Naive B cell (primary cell): ENCODE measurements at regions not wholly inside any gene's neighbourhood (a gene's known extent, or its start where the extent isn't known, plus 50 kb on each side); places are given as distances from the start of the nearest gene placed in this dataset.
"Not testable (repeated sequence)": the region's sequence is repeated elsewhere in the genome, so short reads cannot be mapped to it uniquely, and the experiment has no call there.

ENCODE experiments used
- ATAC-seq, 2 donors: fragments of 150-1000 bp; cut with Tn5 transposase; 2 replicates each; pipeline ENCODE4 v1.10.0; 2021; ENCODE audit warnings: low read depth in 2 of 2, mild to moderate bottlenecking in 2 of 2, moderate library complexity in 2 of 2
- DNase-seq: peaks from one replicate; pipeline ENCODE4 v3.0.0; 2022
- H3K27ac Mint-ChIP-seq, 6 donors: one replicate each; pipeline ENCODE4 v1.8.0; 2020 to 2022; ENCODE audit warnings: mild to moderate bottlenecking in 6 of 6, mixed read lengths in 6 of 6, moderate library complexity in 5 of 6, inconsistent platforms in 2 of 6
- H3K27me3 Mint-ChIP-seq, 3 donors: one replicate each; pipeline ENCODE4 v1.8.0; 2021 to 2022; ENCODE audit warnings: mixed read lengths in 3 of 3, mild to moderate bottlenecking in 1 of 3
- H3K36me3 Mint-ChIP-seq, 2 donors: one replicate each; pipeline ENCODE4 v1.8.0; 2020 to 2022; ENCODE audit warnings: mixed read lengths in 2 of 2, inconsistent platforms in 1 of 2, mild to moderate bottlenecking in 1 of 2
- H3K4me1 Mint-ChIP-seq, 3 donors: one replicate each; pipeline ENCODE4 v1.8.0; 2020 to 2022; ENCODE audit warnings: mixed read lengths in 3 of 3, inconsistent platforms in 1 of 3, mild to moderate bottlenecking in 1 of 3, moderate library complexity in 1 of 3
- H3K4me3 Mint-ChIP-seq, 8 donors: one replicate each; pipeline ENCODE4 v1.8.0; 2020 to 2022; ENCODE audit warnings: mild to moderate bottlenecking in 8 of 8, mixed read lengths in 8 of 8, moderate library complexity in 8 of 8, inconsistent platforms in 2 of 8
- H3K9me3 Mint-ChIP-seq, 7 donors: one replicate each; pipeline ENCODE4 v1.8.0; 2020 to 2022; ENCODE audit warnings: mixed read lengths in 7 of 7, mild to moderate bottlenecking in 5 of 7, inconsistent platforms in 2 of 7, moderate library complexity in 1 of 7

GRCh38 chr1:224819861-224820260 lies 109.6 kb upstream of the DNAH14 start:
- Mint-ChIP-seq H3K27me3 (peaks cover 6 to 19% (median 6%) of the 10 kb centered on the region in 3 donors), H3K36me3 (peaks cover 0 to 5% of the 10 kb centered on the region in 2 donors), H3K27ac (no peak overlapping the region), H3K4me3 (no peak overlapping the region), H3K9me3 (peaks cover 7 to 50% (median 24%) of the 10 kb centered on the region in 7 donors), H3K4me1 (no peaks in the 10 kb centered on the region)
- DNase-seq = no peak
- ATAC-seq = no peak

- Mint-ChIP-seq H3K9me3 (peaks cover 7 to 50% (median 24%) of the 10 kb centered on the region in 7 donors), H3K4me1 (no peaks in the 10 kb centered on the region), H3K27ac (no peak overlapping the region), H3K4me3 (no peak overlapping the region), H3K27me3 (peaks cover 6 to 19% (median 6%) of the 10 kb centered on the region in 3 donors), H3K36me3 (peaks cover 0 to 5% of the 10 kb centered on the region in 2 donors)
- DNase-seq = no peak
- ATAC-seq = no peak
Observed at GRCh38 chr1:224820341-224820740, 109.1 kb upstream of the DNAH14 start.

- Mint-ChIP-seq H3K27me3 (peaks cover 6 to 18% (median 6%) of the 10 kb centered on the region in 3 donors), H3K9me3 (peaks cover 7 to 45% (median 24%) of the 10 kb centered on the region in 7 donors)
- not testable (repeated sequence) for H3K27ac Mint-ChIP-seq, ATAC-seq, H3K4me1 Mint-ChIP-seq, DNase-seq, H3K36me3 Mint-ChIP-seq, H3K4me3 Mint-ChIP-seq
Observed at GRCh38 chr1:224821751-224822150, 107.7 kb upstream of the DNAH14 start.

GRCh38 chr1:224825525-224826000 lies 103.9 kb upstream of the DNAH14 start:
- Mint-ChIP-seq H3K9me3 (peaks cover 5 to 37% (median 21%) of the 10 kb centered on the region in 7 donors), H3K4me1 (no peaks in the 10 kb centered on the region), H3K4me3 (no peak overlapping the region), H3K27ac (no peak overlapping the region), H3K27me3 (peaks cover 7 to 32% (median 10%) of the 10 kb centered on the region in 3 donors), H3K36me3 (no peaks in the 10 kb centered on the region)
- ATAC-seq (no peak), DNase-seq (no peak)

GRCh38 chr1:224828691-224829090 lies 100.8 kb upstream of the DNAH14 start:
- ATAC-seq (no peak), DNase-seq (no peak)
- Mint-ChIP-seq H3K4me1 (no peaks in the 10 kb centered on the region), H3K27me3 (peaks cover 9 to 33% (median 15%) of the 10 kb centered on the region in 3 donors), H3K36me3 (no peaks in the 10 kb centered on the region), H3K4me3 (no peak overlapping the region), H3K27ac (no peak overlapping the region), H3K9me3 (peaks cover 0 to 29% (median 10%) of the 10 kb centered on the region in 7 donors)

- Mint-ChIP-seq H3K27me3 (peaks cover 9 to 33% (median 15%) of the 10 kb centered on the region in 3 donors), H3K9me3 (peaks cover 2 to 20% (median 9%) of the 10 kb centered on the region in 7 donors), H3K27ac (no peak overlapping the region), H3K36me3 (no peaks in the 10 kb centered on the region), H3K4me3 (no peak overlapping the region), H3K4me1 (no peaks in the 10 kb centered on the region)
- no peak for ATAC-seq
- DNase-seq = no peak
Observed at GRCh38 chr1:224831501-224831900, 98.0 kb upstream of the DNAH14 start.

GRCh38 chr1:224839648-224840300 lies 89.7 kb upstream of the DNAH14 start:
- not testable (repeated sequence) for ATAC-seq

GRCh38 chr1:224841803-224842202 lies 87.7 kb upstream of the DNAH14 start:
- not testable (repeated sequence) for DNase-seq, ATAC-seq, H3K4me3 Mint-ChIP-seq, H3K36me3 Mint-ChIP-seq, H3K27ac Mint-ChIP-seq, H3K27me3 Mint-ChIP-seq, H3K4me1 Mint-ChIP-seq
- H3K9me3 Mint-ChIP-seq = peaks cover 0 to 17% (median 9%) of the 10 kb centered on the region in 7 donors

More at GRCh38 chr1:224839648-224840300, 89.7 kb upstream of the DNAH14 start:
- peaks cover 0 to 15% (median 5%) of the 10 kb centered on the region in 7 donors for H3K9me3 Mint-ChIP-seq
- H3K27ac Mint-ChIP-seq, H3K4me1 Mint-ChIP-seq, H3K36me3 Mint-ChIP-seq, H3K4me3 Mint-ChIP-seq, H3K27me3 Mint-ChIP-seq, DNase-seq: not testable (repeated sequence)

- H3K27me3 Mint-ChIP-seq = peaks cover 0 to 10% (median 3%) of the 10 kb centered on the region in 3 donors
- no peaks in the 10 kb centered on the region for H3K4me1 Mint-ChIP-seq
- H3K9me3 Mint-ChIP-seq = peaks cover 0 to 12% (median 8%) of the 10 kb centered on the region in 7 donors
- no peak overlapping the region for H3K27ac Mint-ChIP-seq
- ATAC-seq = no peak
- no peak for DNase-seq
- no peaks in the 10 kb centered on the region for H3K36me3 Mint-ChIP-seq
- H3K4me3 Mint-ChIP-seq = no peak overlapping the region
Observed at GRCh38 chr1:224846119-224846907, 83.2 kb upstream of the DNAH14 start.

GRCh38 chr1:224850446-224850845 lies 79.0 kb upstream of the DNAH14 start:
- Mint-ChIP-seq H3K9me3 (peaks cover 0 to 4% (median 0%) of the 10 kb centered on the region in 7 donors), H3K27me3 (peaks cover 10 to 15% (median 11%) of the 10 kb centered on the region in 3 donors), H3K27ac (no peak overlapping the region), H3K36me3 (no peaks in the 10 kb centered on the region), H3K4me1 (no peaks in the 10 kb centered on the region), H3K4me3 (no peak overlapping the region)
- DNase-seq (no peak), ATAC-seq (no peak)

GRCh38 chr1:224851210-224851847 lies 78.1 kb upstream of the DNAH14 start:
- Mint-ChIP-seq H3K27me3 (peaks cover 10 to 14% (median 11%) of the 10 kb centered on the region in 3 donors), H3K4me3 (no peak overlapping the region), H3K4me1 (no peaks in the 10 kb centered on the region), H3K9me3 (peaks cover 0 to 4% (median 3%) of the 10 kb centered on the region in 7 donors), H3K36me3 (no peaks in the 10 kb centered on the region), H3K27ac (no peak overlapping the region)
- ATAC-seq = no peak
- no peak for DNase-seq

GRCh38 chr1:224851848-224852261 lies 77.6 kb upstream of the DNAH14 start:
- no peaks in the 10 kb centered on the region for H3K4me1 Mint-ChIP-seq
- H3K27me3 Mint-ChIP-seq = peaks cover 10 to 14% (median 11%) of the 10 kb centered on the region in 3 donors
- H3K27ac Mint-ChIP-seq = no peak overlapping the region
- H3K36me3 Mint-ChIP-seq = no peaks in the 10 kb centered on the region
- DNase-seq = no peak
- H3K4me3 Mint-ChIP-seq = no peak overlapping the region
- peaks cover 0 to 9% (median 3%) of the 10 kb centered on the region in 7 donors for H3K9me3 Mint-ChIP-seq
- ATAC-seq = no peak

- peaks cover 10 to 20% (median 18%) of the 10 kb centered on the region in 3 donors for H3K27me3 Mint-ChIP-seq
- peaks cover 0 to 15% (median 4%) of the 10 kb centered on the region in 7 donors for H3K9me3 Mint-ChIP-seq
- no peak overlapping the region for H3K27ac Mint-ChIP-seq
- DNase-seq (no peak), ATAC-seq (no peak)
- H3K36me3 Mint-ChIP-seq = no peaks in the 10 kb centered on the region
- H3K4me3 Mint-ChIP-seq = no peak overlapping the region
- no peaks in the 10 kb centered on the region for H3K4me1 Mint-ChIP-seq
Observed at GRCh38 chr1:224852901-224853568, 76.4 kb upstream of the DNAH14 start.
